ENCODE measurements at regions not wholly inside any gene's neighbourhood (a gene's known extent, or its start where the extent isn't known, plus 50 kb on each side); places are given as distances from the start of the nearest gene placed in this dataset.

GRCh38 chr9:75713335-75713734, 177.1 kb upstream of the PCSK5 start:
- no peak overlapping the region for H3K4me3 ChIP-seq (ENCODE audit: low read depth, low read length)
- no peak for TF ChIP-seq CTCF (IDR thresholded peaks at IDR 0.05; ENCODE audit: borderline replicate concordance, insufficient read depth, low read depth, low read length)

GRCh38 chr9:75715360-75715759, 175.1 kb upstream of the PCSK5 start:
- TF ChIP-seq CTCF (IDR thresholded peaks at IDR 0.05; ENCODE audit: borderline replicate concordance, insufficient read depth, low read depth, low read length): no peak
- H3K4me3 ChIP-seq (ENCODE audit: low read depth, low read length): no peak overlapping the region

- H3K4me3 ChIP-seq (ENCODE audit: low read depth, low read length): no peak overlapping the region
- TF ChIP-seq CTCF (IDR thresholded peaks at IDR 0.05; ENCODE audit: borderline replicate concordance, insufficient read depth, low read depth, low read length): no peak
These were observed 171.8 kb upstream of the PCSK5 start for GRCh38 chr9:75718677-75719076.

GRCh38 chr9:75728391-75728790, 162.1 kb upstream of the PCSK5 start:
- no peak overlapping the region for H3K4me3 ChIP-seq (ENCODE audit: low read depth, low read length)
- no peak for TF ChIP-seq CTCF (IDR thresholded peaks at IDR 0.05; ENCODE audit: borderline replicate concordance, insufficient read depth, low read depth, low read length)

- no peak for TF ChIP-seq CTCF (IDR thresholded peaks at IDR 0.05; ENCODE audit: borderline replicate concordance, insufficient read depth, low read depth, low read length)
- no peak overlapping the region for H3K4me3 ChIP-seq (ENCODE audit: low read depth, low read length)
These were observed 155.7 kb upstream of the PCSK5 start for GRCh38 chr9:75734802-75735201.

GRCh38 chr9:75739884-75740611, 150.4 kb upstream of the PCSK5 start:
- TF ChIP-seq CTCF (IDR thresholded peaks at IDR 0.05; ENCODE audit: borderline replicate concordance, insufficient read depth, low read depth, low read length): no peak
- no peak overlapping the region for H3K4me3 ChIP-seq (ENCODE audit: low read depth, low read length)

- no peak overlapping the region for H3K4me3 ChIP-seq (ENCODE audit: low read depth, low read length)
- no peak for TF ChIP-seq CTCF (IDR thresholded peaks at IDR 0.05; ENCODE audit: borderline replicate concordance, insufficient read depth, low read depth, low read length)
These were observed 146.6 kb upstream of the PCSK5 start for GRCh38 chr9:75743855-75744254.

All from GM12875 (cell line).